GM06990 (cell line): ENCODE measurements at regions not wholly inside any gene's neighbourhood (a gene's known extent, or its start where the extent isn't known, plus 50 kb on each side); places are given as distances from the start of the nearest gene placed in this dataset.

ENCODE experiments used
- DNase-seq: peaks from one replicate; pipeline ENCODE4 v3.0.0-alpha.2; 2011; ENCODE audit not compliant: insufficient read length; ENCODE audit errors: extremely low read depth
- H3K27me3 ChIP-seq: replicated peaks from 2 replicates; pipeline ENCODE4 v1.6.0; 2011; ENCODE audit warnings: low read length; ENCODE audit not compliant: control insufficient read depth, insufficient read depth
- H3K36me3 ChIP-seq: 2 replicates; pipeline ENCODE4 v1.5.1; 2011; ENCODE audit warnings: low read length; ENCODE audit not compliant: control insufficient read depth, insufficient read depth
- H3K4me3 ChIP-seq: replicated peaks from 2 replicates; pipeline ENCODE4 v1.5.1; 2011; ENCODE audit warnings: low read depth, mild to moderate bottlenecking, control low read depth, low read length
- CTCF ChIP-seq: IDR thresholded peaks from 2 replicates; pipeline ENCODE4 v1.5.1; 2011; ENCODE audit warnings: low read length, control low read depth, mild to moderate bottlenecking, inconsistent platforms; ENCODE audit not compliant: insufficient read depth, poor library complexity, severe bottlenecking

GRCh38 chr7:51950813-51951212, 634.2 kb upstream of the COBL start:
- no peak for TF ChIP-seq CTCF
- no peaks in the 10 kb centered on the region for H3K36me3 ChIP-seq
- H3K27me3 ChIP-seq: no peaks in the 10 kb centered on the region
- no peak for DNase-seq
- no peak overlapping the region for H3K4me3 ChIP-seq

GRCh38 chr7:51949726-51950644, 633.4 kb upstream of the COBL start:
- no peaks in the 10 kb centered on the region for H3K36me3 ChIP-seq
- DNase-seq: no peak
- H3K4me3 ChIP-seq: no peak overlapping the region
- TF ChIP-seq CTCF: no peak
- no peaks in the 10 kb centered on the region for H3K27me3 ChIP-seq

- H3K4me3 ChIP-seq: no peak overlapping the region
- H3K27me3 ChIP-seq: no peaks in the 10 kb centered on the region
- no peaks in the 10 kb centered on the region for H3K36me3 ChIP-seq
- DNase-seq: no peak
- TF ChIP-seq CTCF: no peak
Observed at GRCh38 chr7:51930834-51931233, 614.2 kb upstream of the COBL start.

GRCh38 chr7:51929818-51930217, 613.2 kb upstream of the COBL start:
- no peak for DNase-seq
- H3K4me3 ChIP-seq: no peak overlapping the region
- no peak for TF ChIP-seq CTCF
- H3K27me3 ChIP-seq: no peaks in the 10 kb centered on the region
- H3K36me3 ChIP-seq: no peaks in the 10 kb centered on the region

GRCh38 chr7:51927738-51928137, 611.1 kb upstream of the COBL start:
- no peaks in the 10 kb centered on the region for H3K36me3 ChIP-seq
- H3K4me3 ChIP-seq: no peak overlapping the region
- DNase-seq: no peak
- TF ChIP-seq CTCF: no peak
- no peaks in the 10 kb centered on the region for H3K27me3 ChIP-seq
